ENCODE measurements at regions not wholly inside any gene's neighbourhood (a gene's known extent, or its start where the extent isn't known, plus 50 kb on each side); places are given as distances from the start of the nearest gene placed in this dataset.
"Not testable (repeated sequence)": the region's sequence is repeated elsewhere in the genome, so short reads cannot be mapped to it uniquely, and the experiment has no call there.

GRCh38 chr3:78260388-78260787, 1220.5 kb downstream of the ROBO2 start:
- Histone ChIP-seq H3K27ac (no peak overlapping the region), H3K36me3 (no peaks in the 10 kb centered on the region), H3K9me3 (no peaks in the 10 kb centered on the region), H3K4me1 (ENCODE audit: insufficient read depth) (no peaks in the 10 kb centered on the region), H3K27me3 (no peaks in the 10 kb centered on the region), H3K4me3 (no peak overlapping the region)
- 70 to 81% (median 79%) methylated on average over 1 of the region's 1 CpG for WGBS, 3 donors
- no peak for DNase-seq
- TF ChIP-seq POLR2A (IDR thresholded peaks at IDR 0.05) = no peak
- TF ChIP-seq EP300 (IDR thresholded peaks at IDR 0.05) = no peak
- TF ChIP-seq CTCF (IDR thresholded peaks at IDR 0.05) = no peak
- intact Hi-C loops (cut with DNase I) = no loop called here

- 90 to 96% (median 91%) methylated on average over 3 of the region's 3 CpGs for WGBS, 3 donors
- H3K27ac ChIP-seq; H3K27me3 ChIP-seq; intact Hi-C loops (cut with DNase I); H3K36me3 ChIP-seq; H3K4me1 ChIP-seq (ENCODE audit: insufficient read depth); DNase-seq; H3K4me3 ChIP-seq; H3K9me3 ChIP-seq: not testable (repeated sequence)
Observed at GRCh38 chr3:78266550-78266949, 1226.7 kb downstream of the ROBO2 start.

- Histone ChIP-seq H3K36me3 (no peaks in the 10 kb centered on the region), H3K4me1 (ENCODE audit: insufficient read depth) (no peaks in the 10 kb centered on the region), H3K27ac (no peak overlapping the region), H3K4me3 (no peak overlapping the region), H3K9me3 (no peaks in the 10 kb centered on the region), H3K27me3 (no peaks in the 10 kb centered on the region)
- intact Hi-C loops (cut with DNase I) = no loop called here
- no peak for TF ChIP-seq POLR2A (IDR thresholded peaks at IDR 0.05)
- no peak for TF ChIP-seq EP300 (IDR thresholded peaks at IDR 0.05)
- no peak for TF ChIP-seq CTCF (IDR thresholded peaks at IDR 0.05)
- no peak for DNase-seq
Observed at GRCh38 chr3:78267235-78267634, 1227.3 kb downstream of the ROBO2 start.

- no peaks in the 10 kb centered on the region for H3K36me3 ChIP-seq
- no peaks in the 10 kb centered on the region for H3K4me1 ChIP-seq (ENCODE audit: insufficient read depth)
- TF ChIP-seq CTCF (IDR thresholded peaks at IDR 0.05) = no peak
- TF ChIP-seq POLR2A (IDR thresholded peaks at IDR 0.05) = no peak
- no peak overlapping the region for H3K4me3 ChIP-seq
- H3K27ac ChIP-seq = no peak overlapping the region
- WGBS, 3 donors = 98 to 100% (median 99%) methylated on average over 2 of the region's 2 CpGs
- no peak for DNase-seq
- H3K9me3 ChIP-seq = no peaks in the 10 kb centered on the region
- intact Hi-C loops (cut with DNase I) = no loop called here
- H3K27me3 ChIP-seq = no peaks in the 10 kb centered on the region
Observed at GRCh38 chr3:78268087-78268486, 1228.2 kb downstream of the ROBO2 start.

GRCh38 chr3:78268716-78269668, 1229.1 kb downstream of the ROBO2 start:
- intact Hi-C loops (cut with DNase I) = no loop called here
- no peak for DNase-seq
- WGBS, 3 donors = 59 to 69% (median 60%) methylated on average over 5 of the region's 5 CpGs

More at GRCh38 chr3:78268716-78269668, 1229.1 kb downstream of the ROBO2 start:
- TF ChIP-seq CTCF (IDR thresholded peaks at IDR 0.05) (no peak), EP300 (IDR thresholded peaks at IDR 0.05) (no peak), POLR2A (IDR thresholded peaks at IDR 0.05) (no peak)
- Histone ChIP-seq H3K27me3 (no peaks in the 10 kb centered on the region), H3K4me1 (ENCODE audit: insufficient read depth) (no peaks in the 10 kb centered on the region), H3K9me3 (no peaks in the 10 kb centered on the region), H3K36me3 (no peaks in the 10 kb centered on the region), H3K4me3 (no peak overlapping the region), H3K27ac (no peak overlapping the region)
